Astrocyte of the spinal cord (primary cell): ENCODE measurements at regions not wholly inside any gene's neighbourhood (a gene's known extent, or its start where the extent isn't known, plus 50 kb on each side); places are given as distances from the start of the nearest gene placed in this dataset.

Source experiments
- DNase-seq: peaks from one replicate; pipeline ENCODE4 v3.0.0; 2011; ENCODE audit warnings: low read depth, low spot score
- H3K4me3 ChIP-seq: 2 replicates; pipeline ENCODE4 v1.5.1; 2011; ENCODE audit warnings: low read depth, mild to moderate bottlenecking, low read length, moderate library complexity
- CTCF ChIP-seq: IDR thresholded peaks from 2 replicates; pipeline ENCODE4 v1.5.1; 2012; ENCODE audit warnings: low read depth, mild to moderate bottlenecking, low read length, inconsistent platforms
- in situ Hi-C: cut with HindIII; loops from 2 replicates; pipeline ENCODE4 v1.10.0; 2017; ENCODE audit warnings: low sequenced_read_pairs

- no peak for TF ChIP-seq CTCF
- in situ Hi-C loops = no loop called here
- no peak overlapping the region for H3K4me3 ChIP-seq
- DNase-seq = no peak
Observed at GRCh38 chr12:83537428-83538053, 850.8 kb downstream of the TMTC2 start.

- H3K4me3 ChIP-seq = no peak overlapping the region
- no peak for TF ChIP-seq CTCF
- in situ Hi-C loops = no loop called here
- DNase-seq = no peak
Observed at GRCh38 chr12:83536496-83536895, 849.8 kb downstream of the TMTC2 start.

- in situ Hi-C loops = no loop called here
- no peak for TF ChIP-seq CTCF
Observed at GRCh38 chr12:83528571-83528970, 841.9 kb downstream of the TMTC2 start.

GRCh38 chr12:83527810-83528209 is 841.1 kb downstream of the TMTC2 start:
- in situ Hi-C loops = no loop called here
- DNase-seq = no peak
- H3K4me3 ChIP-seq = no peak overlapping the region
- no peak for TF ChIP-seq CTCF

More at GRCh38 chr12:83528571-83528970, 841.9 kb downstream of the TMTC2 start:
- DNase-seq = no peak
- no peak overlapping the region for H3K4me3 ChIP-seq

- DNase-seq = no peak
- H3K4me3 ChIP-seq = no peak overlapping the region
- no peak for TF ChIP-seq CTCF
- in situ Hi-C loops = no loop called here
Observed at GRCh38 chr12:83515306-83516026, 828.8 kb downstream of the TMTC2 start.

GRCh38 chr12:83514372-83514771 is 827.7 kb downstream of the TMTC2 start:
- in situ Hi-C loops = no loop called here

More at GRCh38 chr12:83514372-83514771, 827.7 kb downstream of the TMTC2 start:
- no peak overlapping the region for H3K4me3 ChIP-seq
- no peak for TF ChIP-seq CTCF
- no peak for DNase-seq
